ENCODE measurements at regions not wholly inside any gene's neighbourhood (a gene's known extent, or its start where the extent isn't known, plus 50 kb on each side); places are given as distances from the start of the nearest gene placed in this dataset.

GRCh38 chr14:51400139-51400538, 160.1 kb downstream of the TMX1 start:
- DNase-seq = no peak

GRCh38 chr14:51401272-51401671, 161.2 kb downstream of the TMX1 start:
- no peak for DNase-seq

- no peak for DNase-seq
These were observed 161.7 kb downstream of the TMX1 start for GRCh38 chr14:51401756-51402155.

GRCh38 chr14:51410897-51411296, 170.8 kb downstream of the TMX1 start:
- DNase-seq = no peak

GRCh38 chr14:51419685-51420084, 179.6 kb downstream of the TMX1 start:
- DNase-seq = no peak

GRCh38 chr14:51422704-51423103, 182.7 kb downstream of the TMX1 start:
- no peak for DNase-seq

GRCh38 chr14:51424041-51424440, 184.0 kb downstream of the TMX1 start:
- no peak for DNase-seq

GRCh38 chr14:51424561-51425251, 184.7 kb downstream of the TMX1 start:
- peak; percentile 53 for DNase-seq

- DNase-seq = no peak
These were observed 188.9 kb downstream of the TMX1 start for GRCh38 chr14:51428981-51429380.

GRCh38 chr14:51430079-51430478, 190.0 kb downstream of the TMX1 start:
- DNase-seq = no peak

GRCh38 chr14:51430633-51431032, 190.6 kb downstream of the TMX1 start:
- DNase-seq = no peak

GRCh38 chr14:51431033-51431709, 191.1 kb downstream of the TMX1 start:
- DNase-seq = no peak

GRCh38 chr14:51431741-51432140, 191.7 kb downstream of the TMX1 start:
- no peak for DNase-seq

GRCh38 chr14:51432302-51432948, 192.4 kb downstream of the TMX1 start:
- no peak for DNase-seq

GRCh38 chr14:51436630-51437029, 196.6 kb downstream of the TMX1 start:
- no peak for DNase-seq

GRCh38 chr14:51439896-51440295, 199.8 kb downstream of the TMX1 start:
- no peak for DNase-seq

GRCh38 chr14:51441001-51441400, 201.0 kb downstream of the TMX1 start:
- DNase-seq = peak; percentile 30

GRCh38 chr14:51442513-51443175, 202.6 kb downstream of the TMX1 start:
- DNase-seq = peak; percentile 97

- peak; percentile 83 for DNase-seq
These were observed 203.4 kb downstream of the TMX1 start for GRCh38 chr14:51443195-51444018.

- DNase-seq = peak; percentile 21
These were observed 204.4 kb downstream of the TMX1 start for GRCh38 chr14:51444353-51445000.

- DNase-seq = no peak
These were observed 204.9 kb downstream of the TMX1 start for GRCh38 chr14:51445001-51445390.

GRCh38 chr14:51446771-51447170, 204.9 kb upstream of the FRMD6 start:
- DNase-seq = no peak

All from HCEC 1CT (cell line).